ENCODE measurements at regions not wholly inside any gene's neighbourhood (a gene's known extent, or its start where the extent isn't known, plus 50 kb on each side); places are given as distances from the start of the nearest gene placed in this dataset.

DNA sequence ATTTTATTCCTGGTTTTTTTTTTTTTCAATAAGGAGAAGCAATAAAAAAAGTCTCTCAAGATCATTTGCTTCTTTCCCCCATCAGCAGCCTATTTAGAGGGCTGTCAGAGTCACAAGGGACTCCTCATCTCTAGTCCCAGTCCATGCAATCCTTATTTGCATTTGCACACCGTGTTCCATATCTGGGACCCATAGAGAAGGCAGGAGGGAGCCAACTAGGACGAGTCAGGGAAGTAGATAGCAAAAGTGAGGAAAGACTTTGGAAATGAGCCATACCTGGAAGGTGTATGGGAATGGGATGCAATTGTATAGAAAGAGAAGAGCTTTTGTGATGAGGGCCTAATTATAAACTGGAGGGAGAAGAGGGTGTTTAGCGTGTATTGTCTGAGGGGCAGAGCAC is 160.0 kb downstream of the PIK3R1 start:
- TF ChIP-seq POLR2A (IDR thresholded peaks at IDR 0.05) (no peak), POLR2AphosphoS5 (IDR thresholded peaks at IDR 0.05) (no peak)
- TF ChIP-seq, protein P1, sequence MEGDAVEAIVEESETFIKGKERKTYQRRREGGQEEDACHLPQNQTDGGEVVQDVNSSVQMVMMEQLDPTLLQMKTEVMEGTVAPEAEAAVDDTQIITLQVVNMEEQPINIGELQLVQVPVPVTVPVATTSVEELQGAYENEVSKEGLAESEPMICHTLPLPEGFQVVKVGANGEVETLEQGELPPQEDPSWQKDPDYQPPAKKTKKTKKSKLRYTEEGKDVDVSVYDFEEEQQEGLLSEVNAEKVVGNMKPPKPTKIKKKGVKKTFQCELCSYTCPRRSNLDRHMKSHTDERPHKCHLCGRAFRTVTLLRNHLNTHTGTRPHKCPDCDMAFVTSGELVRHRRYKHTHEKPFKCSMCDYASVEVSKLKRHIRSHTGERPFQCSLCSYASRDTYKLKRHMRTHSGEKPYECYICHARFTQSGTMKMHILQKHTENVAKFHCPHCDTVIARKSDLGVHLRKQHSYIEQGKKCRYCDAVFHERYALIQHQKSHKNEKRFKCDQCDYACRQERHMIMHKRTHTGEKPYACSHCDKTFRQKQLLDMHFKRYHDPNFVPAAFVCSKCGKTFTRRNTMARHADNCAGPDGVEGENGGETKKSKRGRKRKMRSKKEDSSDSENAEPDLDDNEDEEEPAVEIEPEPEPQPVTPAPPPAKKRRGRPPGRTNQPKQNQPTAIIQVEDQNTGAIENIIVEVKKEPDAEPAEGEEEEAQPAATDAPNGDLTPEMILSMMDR (IDR thresholded peaks at IDR 0.05): no peak

All from upper lobe of left lung (tissue), 4 donors.